ENCODE measurements at regions not wholly inside any gene's neighbourhood (a gene's known extent, or its start where the extent isn't known, plus 50 kb on each side); places are given as distances from the start of the nearest gene placed in this dataset.
A peak's percentile ranks its signal among the peaks of the same experiment; 100 is the strongest.

GRCh38 chr3:87332789-87333188, 56.4 kb upstream of the POU1F1 start:
- H2AFZ ChIP-seq (ENCODE audit: low read length, unreplicated experiment): peak overlapping the region; percentile 61
- H3K79me2 ChIP-seq (ENCODE audit: control insufficient read depth, insufficient read depth, low read length, unreplicated experiment): no peaks in the 10 kb centered on the region
- H3K36me3 ChIP-seq (ENCODE audit: insufficient read depth, low read length): no peaks in the 10 kb centered on the region
- H3K27ac ChIP-seq (ENCODE audit: low read depth, low read length): peak overlapping the region; percentile 96
- peak overlapping the region; percentile 13; the same call in 1 of the 2 replicates for H3K4me3 ChIP-seq (ENCODE audit: low read depth, low read length)
- H3K4me1 ChIP-seq (ENCODE audit: control insufficient read depth, insufficient read depth, low read length, unreplicated experiment): peaks cover 30% of the 10 kb centered on the region
- no peaks in the 10 kb centered on the region for H3K27me3 ChIP-seq (ENCODE audit: insufficient read depth, low read length)

DNA sequence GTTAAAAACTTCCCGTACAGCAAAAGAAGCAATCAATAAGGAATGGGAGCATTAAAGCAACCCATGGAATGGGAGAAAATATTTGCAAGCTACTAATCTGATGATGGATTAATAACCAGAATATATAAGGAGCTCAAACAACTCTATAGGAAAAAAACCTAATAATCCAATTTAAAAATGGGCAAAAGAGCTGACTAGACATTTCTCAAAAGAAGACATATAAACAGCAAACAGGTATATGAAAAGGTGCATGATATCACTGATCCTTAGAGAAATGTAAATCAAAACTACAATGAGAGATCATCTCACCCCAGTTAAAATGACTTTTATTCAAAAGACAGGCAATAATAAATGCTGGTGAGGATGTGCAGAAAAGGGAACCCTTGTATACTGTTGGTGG, 52.7 kb upstream of the POU1F1 start:
- Histone ChIP-seq H3K79me2 (ENCODE audit: control insufficient read depth, insufficient read depth, low read length, unreplicated experiment) (no peaks in the 10 kb centered on the region), H3K4me1 (ENCODE audit: control insufficient read depth, insufficient read depth, low read length, unreplicated experiment) (peaks cover 15% of the 10 kb centered on the region), H2AFZ (ENCODE audit: low read length, unreplicated experiment) (no peak overlapping the region), H3K4me3 (ENCODE audit: low read depth, low read length) (no peak overlapping the region), H3K27me3 (ENCODE audit: insufficient read depth, low read length) (no peaks in the 10 kb centered on the region), H3K27ac (ENCODE audit: low read depth, low read length) (no peak overlapping the region), H3K36me3 (ENCODE audit: insufficient read depth, low read length) (no peaks in the 10 kb centered on the region)
